GM18858 (cell line): ENCODE measurements at regions not wholly inside any gene's neighbourhood (a gene's known extent, or its start where the extent isn't known, plus 50 kb on each side); places are given as distances from the start of the nearest gene placed in this dataset.

ENCODE experiments used
- ATAC-seq: cut with Tn5 transposase; IDR thresholded peaks from one replicate; pipeline ENCODE4 v1.9.1; 2021; ENCODE audit not compliant: unreplicated experiment

- no peak for ATAC-seq
Measured at GRCh38 chr5:13480834-13481233, 463.7 kb downstream of the DNAH5 start.

DNA sequence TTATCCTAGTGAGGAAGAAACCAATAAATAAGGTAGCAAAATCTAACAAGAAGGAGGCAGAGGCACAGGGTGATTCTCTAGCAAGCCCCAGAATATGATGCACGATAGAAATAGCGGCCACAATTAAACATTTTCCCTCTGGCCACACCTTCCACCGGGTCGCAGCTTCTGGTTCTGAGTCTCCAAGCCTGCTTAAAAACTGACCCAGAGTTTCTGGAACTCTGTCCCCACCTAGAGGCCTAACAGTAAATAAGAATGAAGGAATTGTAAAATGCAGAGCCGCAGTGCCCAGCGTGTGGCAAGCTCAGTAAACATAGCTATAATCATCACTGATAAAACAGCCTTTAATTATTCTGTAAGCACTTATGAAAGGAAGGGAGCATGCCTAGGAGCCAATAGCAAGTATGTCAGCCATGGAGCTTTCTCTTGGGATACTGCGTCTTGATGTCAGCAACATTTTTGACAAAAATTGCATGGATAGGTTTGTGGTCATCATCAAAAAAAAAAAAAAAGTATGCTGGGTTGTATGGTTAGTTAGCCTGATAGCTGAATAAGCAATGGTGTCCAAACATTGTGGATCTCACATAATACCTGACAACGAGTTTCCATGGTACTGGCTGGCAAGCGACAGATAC lies 465.5 kb downstream of the DNAH5 start:
- no peak for ATAC-seq

DNA sequence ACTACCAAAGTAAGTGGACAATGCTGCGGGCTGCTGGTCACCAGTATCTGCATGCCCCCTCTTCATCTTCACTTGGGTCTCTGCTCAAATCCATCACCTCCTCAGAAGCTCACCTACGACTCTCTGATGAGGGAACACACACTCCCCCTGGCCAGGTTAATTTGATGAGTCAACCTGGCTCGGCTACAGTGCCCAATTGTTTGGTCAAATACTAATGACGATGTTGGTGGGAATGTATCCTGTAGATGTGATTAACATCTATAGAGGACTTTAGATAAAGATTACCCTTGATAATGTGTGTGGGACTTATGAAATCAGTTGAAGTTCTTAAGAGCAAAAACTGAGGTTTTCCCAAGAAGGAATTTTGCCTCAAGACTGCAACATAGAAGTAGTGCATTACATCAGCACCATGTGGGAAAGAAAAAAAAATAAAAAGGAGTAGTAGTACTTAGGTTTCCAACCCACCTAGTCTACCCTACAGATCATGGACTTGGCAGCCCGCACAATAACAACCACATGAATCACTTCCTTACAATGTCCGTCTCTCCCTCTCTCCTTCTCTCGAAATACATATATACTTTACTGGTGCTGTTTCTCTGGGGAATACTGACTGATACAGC lies 467.3 kb downstream of the DNAH5 start:
- no peak for ATAC-seq

DNA sequence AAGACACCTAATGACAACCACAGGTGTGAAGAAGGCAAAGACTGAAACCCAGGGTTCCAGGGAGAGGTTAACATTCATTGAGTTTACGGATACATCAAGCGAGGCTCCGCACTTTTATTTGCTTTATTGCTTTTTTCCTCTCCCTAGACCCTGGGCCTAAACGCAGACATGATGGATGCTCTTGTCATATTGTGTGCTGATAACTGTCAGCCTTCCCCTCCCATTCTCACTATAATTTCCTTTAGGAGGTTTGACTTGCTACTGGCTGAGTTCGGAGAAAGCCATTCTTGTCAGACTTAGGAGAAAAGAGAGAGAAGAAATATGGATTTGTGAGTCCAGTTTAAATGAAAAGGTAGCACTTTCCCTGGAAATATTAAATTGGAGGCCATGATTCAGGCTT lies 471.6 kb downstream of the DNAH5 start:
- ATAC-seq = no peak

GRCh38 chr5:13470975-13471374 lies 473.5 kb downstream of the DNAH5 start:
- no peak for ATAC-seq

GRCh38 chr5:13470263-13470662 lies 474.2 kb downstream of the DNAH5 start:
- no peak for ATAC-seq

DNA sequence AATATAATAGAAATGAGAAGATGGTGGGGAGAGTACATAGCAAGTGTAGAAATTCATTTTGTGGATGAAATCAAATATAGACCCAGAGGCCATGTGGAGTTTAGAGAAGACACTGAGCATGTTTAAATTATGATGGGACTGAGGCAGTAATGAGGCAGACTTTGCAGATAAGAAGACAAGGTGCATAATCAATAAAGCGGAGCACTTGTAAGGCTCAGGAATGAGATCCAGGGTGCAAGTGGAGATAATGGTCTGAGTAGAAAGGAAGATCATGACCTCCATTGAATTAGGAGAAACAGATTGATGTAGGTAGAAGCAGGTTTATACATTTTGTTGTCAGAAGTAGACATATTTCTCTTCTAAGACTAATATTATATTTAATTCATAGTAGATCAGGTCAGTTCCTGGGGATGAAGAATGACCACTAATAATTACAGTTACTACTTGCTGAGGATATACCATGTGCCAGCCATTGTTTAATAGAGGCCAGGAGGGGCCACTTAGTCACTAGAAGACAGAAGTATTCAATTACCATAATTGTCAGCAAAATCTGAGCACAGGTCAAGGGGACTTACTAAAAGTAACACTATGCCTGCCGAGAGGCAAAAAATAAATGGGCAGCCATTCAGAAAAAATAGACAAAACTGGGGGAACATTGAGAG lies 479.8 kb downstream of the DNAH5 start:
- no peak for ATAC-seq

DNA sequence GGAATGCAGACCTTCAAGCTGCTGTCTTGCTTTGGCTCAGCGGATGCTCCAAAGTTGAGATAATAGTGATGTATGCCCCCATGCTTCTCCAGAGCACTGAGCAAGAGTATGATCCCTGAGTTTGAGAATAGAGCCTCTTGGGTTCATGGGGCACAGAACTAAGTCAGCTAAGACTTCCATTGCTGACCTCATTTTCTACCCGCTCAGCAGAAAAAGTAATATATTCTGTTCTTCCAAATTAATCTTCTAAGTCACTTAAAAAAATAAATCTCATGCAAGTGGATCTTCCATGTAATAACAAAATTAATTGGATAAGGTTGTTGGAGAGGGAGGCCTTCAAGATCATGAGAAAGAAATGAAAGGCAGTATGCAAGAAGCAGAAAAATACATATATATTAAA lies 483.9 kb downstream of the DNAH5 start:
- ATAC-seq = no peak

DNA sequence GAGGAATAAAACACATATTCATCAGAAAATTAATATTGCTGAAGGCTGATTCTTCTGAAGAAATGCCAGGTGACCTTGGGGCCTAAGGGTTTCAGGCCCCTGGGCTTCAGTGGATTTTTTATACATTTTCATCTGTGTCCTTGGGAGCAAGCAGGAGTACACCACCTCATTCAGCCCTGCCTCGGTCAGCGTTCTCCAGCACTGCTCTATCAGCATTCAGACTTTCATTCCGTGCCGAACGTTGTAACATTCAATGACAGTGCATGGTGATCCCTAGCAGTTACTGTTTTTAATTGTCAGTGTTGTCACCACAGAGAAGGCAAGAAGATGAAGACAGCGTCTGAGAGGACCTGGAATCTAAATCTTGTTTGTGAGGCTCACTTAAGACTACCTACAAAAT lies 490.4 kb downstream of the DNAH5 start:
- no peak for ATAC-seq

- no peak for ATAC-seq
Measured at GRCh38 chr5:13448843-13449242, 495.6 kb downstream of the DNAH5 start.

GRCh38 chr5:13439430-13439829 lies 505.1 kb downstream of the DNAH5 start:
- no peak for ATAC-seq

DNA sequence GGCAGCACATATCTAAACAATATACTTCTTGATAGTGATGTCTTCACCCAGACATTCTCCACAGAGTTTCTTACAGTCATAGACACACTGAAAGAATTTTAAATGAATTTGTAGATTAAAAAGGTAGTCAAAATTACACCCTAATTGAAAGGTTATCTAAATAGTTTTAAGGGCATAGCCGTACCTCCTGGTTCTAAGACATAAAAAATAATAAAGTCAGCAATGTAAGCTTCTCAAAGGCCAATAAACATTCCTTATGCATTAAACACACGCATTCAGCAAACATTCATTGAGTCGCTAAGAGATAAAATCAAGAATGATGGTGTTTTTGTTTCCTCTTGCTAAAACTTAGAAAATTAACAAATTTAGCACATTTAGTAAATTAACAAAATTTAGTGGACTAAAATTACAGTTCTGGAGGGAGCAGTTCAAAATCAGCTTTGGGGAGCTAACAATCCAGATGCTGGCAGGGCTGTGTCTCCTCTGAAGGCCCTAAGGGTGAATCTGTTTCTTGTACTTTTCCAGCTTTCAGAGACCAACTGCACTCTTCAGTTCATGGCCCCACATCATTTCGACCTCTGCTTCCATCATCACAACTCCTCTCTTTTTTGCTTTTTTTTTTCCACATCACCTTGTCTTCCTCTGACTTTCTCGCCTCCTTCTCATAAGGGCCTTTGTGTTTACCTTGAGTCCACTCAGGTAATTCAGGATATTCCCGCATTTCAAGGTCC lies 516.5 kb downstream of the DNAH5 start:
- no peak for ATAC-seq

DNA sequence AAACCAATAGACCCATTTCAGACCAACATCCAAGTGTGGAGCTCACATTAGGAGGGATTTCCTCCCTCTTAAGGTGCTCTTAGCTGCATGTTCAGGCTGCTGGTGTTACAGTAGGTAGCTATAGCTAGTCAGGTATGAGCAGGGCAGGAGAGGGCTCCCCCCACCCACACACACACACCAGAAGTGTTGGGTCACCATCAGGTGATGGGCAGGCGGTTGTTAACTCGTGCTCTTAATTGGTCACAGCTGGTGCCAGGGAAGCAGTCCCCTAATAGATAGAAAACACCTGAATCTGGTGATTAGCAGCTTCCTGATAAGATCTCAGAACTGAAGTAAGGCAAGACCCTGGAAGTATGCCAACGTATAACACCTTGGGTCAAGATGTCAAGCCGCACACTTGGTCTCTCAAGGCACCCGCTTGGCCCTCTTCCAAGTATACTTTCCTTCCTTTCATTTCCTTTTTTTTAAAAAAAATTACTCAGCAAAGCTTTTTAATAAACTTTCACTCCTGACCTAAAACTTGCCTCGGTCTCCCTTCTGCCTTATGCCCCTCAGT lies 532.4 kb downstream of the DNAH5 start:
- no peak for ATAC-seq

GRCh38 chr5:13408616-13409015 lies 535.9 kb downstream of the DNAH5 start:
- ATAC-seq = no peak

DNA sequence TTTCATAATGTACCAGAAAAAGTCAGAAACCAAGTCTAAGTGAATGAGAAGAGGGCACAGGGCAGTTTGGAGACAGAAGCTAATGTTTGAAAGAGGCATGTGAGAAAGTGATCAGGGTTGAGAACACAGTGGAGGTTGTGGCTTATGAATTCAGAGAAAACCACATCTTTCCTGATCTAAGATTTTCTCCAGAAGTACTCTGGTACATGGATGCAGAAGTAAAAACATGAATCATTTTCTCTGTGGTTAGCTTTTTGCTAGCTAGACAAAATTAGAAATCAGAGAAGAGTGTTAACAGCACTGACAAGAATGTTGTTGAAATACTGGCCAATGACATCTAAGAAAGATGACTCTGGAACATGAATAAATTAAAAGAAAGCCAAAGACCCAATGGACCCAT lies 541.1 kb downstream of the DNAH5 start:
- no peak for ATAC-seq

DNA sequence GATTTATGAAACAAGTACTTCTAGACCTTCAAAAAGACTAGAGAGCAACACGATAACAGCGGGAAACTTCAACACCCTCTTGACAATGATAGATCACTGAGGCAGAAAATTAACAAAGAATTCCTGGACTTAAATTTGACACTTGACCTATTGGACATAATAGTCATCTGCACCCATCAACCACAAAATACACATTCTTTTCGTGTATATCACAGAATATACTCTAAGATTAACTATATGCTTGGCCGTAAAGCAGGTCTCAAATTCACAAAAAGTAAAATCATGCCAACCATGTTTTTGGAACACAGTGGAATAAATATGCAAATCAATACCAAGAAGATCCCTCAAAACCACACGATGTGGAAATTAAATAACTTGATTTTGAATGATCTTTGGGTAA lies 559.4 kb downstream of the DNAH5 start:
- ATAC-seq = no peak

DNA sequence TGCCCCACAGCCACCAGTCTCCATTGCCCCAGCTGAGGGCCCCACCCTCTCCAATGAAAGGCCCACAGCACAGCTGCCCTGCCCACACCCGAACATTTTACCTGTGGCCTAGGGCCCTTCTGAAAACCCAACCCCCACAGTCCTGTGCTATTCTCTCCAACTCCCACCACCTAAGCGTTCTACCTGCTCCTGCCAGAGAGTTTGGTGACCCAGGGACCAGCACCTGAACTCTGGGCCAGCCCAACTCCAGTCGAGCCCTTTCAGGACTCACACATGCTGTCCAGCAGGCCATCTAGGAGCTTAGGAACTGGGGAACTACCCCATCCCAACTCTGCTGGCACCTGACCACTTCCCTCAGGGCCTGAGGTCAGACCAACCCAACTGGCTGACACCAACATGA lies 562.3 kb downstream of the DNAH5 start:
- no peak for ATAC-seq

- no peak for ATAC-seq
Measured at GRCh38 chr5:13378091-13378490, 566.4 kb downstream of the DNAH5 start.

- no peak for ATAC-seq
Measured at GRCh38 chr5:13359344-13359743, 585.1 kb downstream of the DNAH5 start.

DNA sequence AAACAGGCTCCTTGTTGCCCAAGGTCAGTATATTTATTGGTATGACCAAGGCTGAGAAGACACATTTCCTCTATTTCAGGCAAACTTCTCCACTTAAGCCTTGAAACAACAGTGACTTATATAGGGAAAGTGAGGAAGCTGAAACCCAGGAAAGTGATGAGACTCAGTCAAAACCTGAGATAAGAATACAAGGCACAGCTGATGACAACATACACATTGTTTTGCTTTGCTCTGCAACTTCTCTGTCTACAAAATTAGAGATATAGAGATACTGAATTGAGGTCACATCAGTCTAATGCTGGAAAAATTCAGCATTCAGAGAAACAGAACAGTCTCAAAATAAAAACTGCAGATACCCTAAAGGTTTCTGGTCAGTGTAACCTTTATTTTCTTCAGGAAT lies 586.1 kb downstream of the DNAH5 start:
- no peak for ATAC-seq

DNA sequence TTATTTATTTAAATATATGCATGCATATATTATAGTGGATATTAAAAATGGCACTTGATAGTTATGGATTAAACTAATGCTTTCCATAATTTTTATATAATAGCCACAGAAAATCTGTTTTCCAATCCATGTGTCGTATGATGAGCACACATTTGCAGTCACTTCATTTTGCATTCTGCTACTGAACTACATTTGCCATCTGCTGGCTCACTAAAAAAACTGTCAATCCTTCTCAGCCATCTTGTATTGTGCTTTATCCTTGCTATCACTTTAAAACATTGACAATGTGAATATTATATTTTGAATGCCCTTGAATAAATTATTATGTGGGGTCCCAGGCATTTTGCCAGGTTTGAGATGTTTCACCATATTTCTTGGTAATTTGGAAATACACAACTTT lies 586.6 kb downstream of the DNAH5 start:
- ATAC-seq = no peak

DNA sequence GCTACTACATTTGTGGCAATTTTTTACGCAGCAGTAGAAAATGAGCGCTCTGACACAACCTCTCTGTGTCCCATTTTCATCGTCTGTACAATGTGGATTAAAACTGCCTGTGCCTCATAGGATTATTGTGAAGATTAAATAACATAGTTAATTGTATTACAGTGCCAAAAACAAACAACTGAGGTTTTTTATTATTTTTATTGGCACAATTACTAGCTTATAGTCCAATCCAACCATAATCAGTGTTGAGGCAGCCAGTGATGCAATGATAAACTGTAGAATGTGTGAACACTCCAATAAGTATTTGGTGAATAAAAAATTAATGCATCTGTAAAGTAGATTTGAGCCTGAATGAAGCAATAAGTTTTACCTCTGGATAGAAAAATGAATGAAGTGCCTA lies 588.3 kb downstream of the DNAH5 start:
- ATAC-seq = no peak
